ENCODE measurements at regions not wholly inside any gene's neighbourhood (a gene's known extent, or its start where the extent isn't known, plus 50 kb on each side); places are given as distances from the start of the nearest gene placed in this dataset.

DNA sequence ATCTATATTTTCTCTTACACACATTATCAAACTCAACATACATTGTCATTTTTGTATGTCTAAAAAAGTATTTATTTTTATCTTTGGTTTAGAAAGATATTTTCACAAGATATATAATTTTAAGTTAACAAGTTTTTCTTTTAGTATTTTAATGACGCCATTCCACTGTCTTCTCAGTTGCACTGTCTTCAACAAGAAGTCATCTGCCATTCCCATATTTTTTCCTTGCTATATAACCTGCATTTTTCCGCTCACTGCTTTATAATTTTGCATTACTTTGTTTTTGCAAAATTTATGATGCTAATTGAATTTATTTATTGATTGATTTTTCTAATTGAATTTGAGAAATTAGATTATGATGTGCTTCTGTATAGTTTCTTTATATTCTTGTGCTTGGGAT, 357.8 kb upstream of the RNF32 start:
- in situ Hi-C loops (cut with HindIII; ENCODE audit: low pct_ligation_motif_present, low pct_unique_long_range_greater_than_20kb, low sequenced_read_pairs): no loop called here
- DNase-seq: no peak

DNA sequence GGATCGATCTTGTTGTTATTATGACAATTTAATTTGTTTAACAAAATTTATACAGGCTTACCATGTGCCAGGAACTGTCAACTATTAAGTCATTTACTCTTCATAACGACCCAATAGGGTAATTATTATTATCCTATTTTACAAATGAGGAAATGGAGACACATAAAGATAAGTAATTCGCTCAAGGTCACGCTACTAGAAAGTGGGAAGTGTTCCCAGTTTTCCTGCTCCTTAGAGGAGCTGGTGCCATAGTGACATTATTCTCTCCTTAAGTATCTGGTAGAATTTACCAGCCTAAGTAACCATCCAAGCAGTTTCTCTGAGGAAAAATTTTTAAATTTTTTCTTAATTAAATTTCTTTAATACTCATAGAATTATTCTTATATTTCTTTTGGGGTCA, 360.9 kb upstream of the RNF32 start:
- no peak for DNase-seq
- in situ Hi-C loops (cut with HindIII; ENCODE audit: low pct_ligation_motif_present, low pct_unique_long_range_greater_than_20kb, low sequenced_read_pairs): no loop called here

DNA sequence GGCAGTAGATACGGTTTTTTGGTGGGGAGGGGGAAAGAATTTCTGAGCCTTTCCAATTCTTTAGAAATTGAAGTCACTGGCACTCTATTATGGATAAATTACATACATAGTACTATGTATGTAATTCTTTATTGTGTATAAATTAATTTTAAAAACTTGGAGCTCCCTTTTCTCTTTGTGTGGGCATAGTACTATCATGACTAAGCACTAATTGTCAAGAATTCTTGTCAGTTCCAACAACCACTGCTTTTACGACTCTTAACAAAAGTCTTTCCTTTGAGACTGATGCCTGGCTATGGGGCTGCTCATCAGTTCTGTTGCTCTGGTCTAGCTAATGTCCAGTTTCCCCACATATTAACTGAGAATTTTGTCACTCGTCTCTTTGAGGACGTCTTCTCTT, 365.3 kb upstream of the RNF32 start:
- no peak for DNase-seq
- in situ Hi-C loops (cut with HindIII; ENCODE audit: low pct_ligation_motif_present, low pct_unique_long_range_greater_than_20kb, low sequenced_read_pairs): no loop called here

DNA sequence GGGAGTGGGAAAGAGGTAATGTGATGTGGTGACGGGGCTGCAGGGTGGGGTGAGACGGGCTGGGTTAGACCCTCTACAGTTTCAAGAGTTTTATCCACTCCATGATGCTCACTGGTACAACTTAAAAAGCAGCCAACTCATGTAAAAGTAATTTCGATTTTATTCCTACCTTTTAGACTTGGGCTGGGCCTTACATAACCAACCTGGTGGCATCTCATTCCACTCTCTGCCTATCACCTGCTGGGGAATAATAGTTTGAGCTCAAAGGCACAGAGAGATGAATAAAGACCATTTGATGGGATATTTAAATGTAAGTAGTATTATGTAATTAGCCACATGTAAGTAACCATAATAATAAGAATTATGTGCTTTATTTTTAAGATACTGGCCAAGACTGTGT, 366.0 kb upstream of the RNF32 start:
- no peak for DNase-seq
- in situ Hi-C loops (cut with HindIII; ENCODE audit: low pct_ligation_motif_present, low pct_unique_long_range_greater_than_20kb, low sequenced_read_pairs): no loop called here

DNA sequence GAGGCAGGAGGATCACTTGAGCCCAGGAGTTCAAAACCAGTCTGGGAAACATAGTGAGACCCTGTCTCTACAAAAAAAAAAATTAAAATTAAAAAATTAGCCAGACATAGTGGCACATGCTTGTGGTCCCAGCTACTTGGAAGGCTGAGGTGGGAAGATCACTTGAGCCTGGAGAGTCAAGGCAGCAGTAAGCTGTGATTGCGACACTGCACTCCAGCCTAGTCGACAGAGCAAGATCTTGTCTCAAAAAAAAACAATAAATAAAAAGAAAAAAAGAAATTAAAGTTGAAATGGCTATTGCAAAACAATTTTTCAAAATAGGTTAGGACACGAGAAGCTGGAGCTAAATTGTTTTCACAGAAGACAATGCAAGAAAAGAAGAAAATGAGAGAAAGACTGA, 379.0 kb upstream of the RNF32 start:
- in situ Hi-C loops (cut with HindIII; ENCODE audit: low pct_ligation_motif_present, low pct_unique_long_range_greater_than_20kb, low sequenced_read_pairs): no loop called here
- DNase-seq: no peak

DNA sequence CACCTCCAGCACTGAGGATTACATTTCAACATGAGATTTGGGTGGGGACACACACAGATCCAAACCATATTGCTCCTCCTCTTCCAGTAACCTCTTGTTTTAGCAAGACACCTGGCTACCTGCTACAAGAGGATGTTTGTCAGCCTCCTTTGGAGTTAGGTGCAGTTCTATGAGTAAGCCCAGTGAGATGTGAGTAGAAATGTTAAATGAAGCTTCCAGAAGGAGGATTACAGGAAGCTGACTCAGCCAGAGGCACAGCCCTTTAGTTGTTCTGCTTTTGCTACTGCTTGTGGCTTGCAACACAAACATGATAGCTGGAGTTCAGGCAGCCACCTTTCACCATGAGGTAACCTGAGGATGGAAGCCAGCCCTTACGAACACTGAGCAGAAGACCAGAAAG, 382.7 kb upstream of the RNF32 start:
- in situ Hi-C loops (cut with HindIII; ENCODE audit: low pct_ligation_motif_present, low pct_unique_long_range_greater_than_20kb, low sequenced_read_pairs): no loop called here
- DNase-seq: no peak

DNA sequence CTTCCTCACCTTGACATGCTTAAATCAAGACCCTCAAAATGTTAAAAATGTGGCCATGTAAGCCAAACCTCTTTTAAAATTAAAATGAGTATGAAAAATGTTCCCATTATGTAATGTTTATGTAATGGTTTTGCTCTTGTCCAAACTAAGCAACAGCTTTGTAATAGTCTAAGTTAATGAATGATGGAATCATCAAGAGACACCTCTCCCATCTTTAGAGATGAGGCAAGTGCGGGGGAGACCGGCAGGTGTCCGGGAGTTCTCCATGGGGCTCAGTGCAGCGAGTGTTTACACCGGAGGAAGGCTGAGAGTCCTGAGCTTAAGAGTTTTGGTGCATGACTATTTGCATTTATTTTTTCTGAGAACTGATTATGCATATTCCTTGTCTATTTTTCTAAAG, 384.9 kb upstream of the RNF32 start:
- DNase-seq: no peak
- in situ Hi-C loops (cut with HindIII; ENCODE audit: low pct_ligation_motif_present, low pct_unique_long_range_greater_than_20kb, low sequenced_read_pairs): no loop called here

DNA sequence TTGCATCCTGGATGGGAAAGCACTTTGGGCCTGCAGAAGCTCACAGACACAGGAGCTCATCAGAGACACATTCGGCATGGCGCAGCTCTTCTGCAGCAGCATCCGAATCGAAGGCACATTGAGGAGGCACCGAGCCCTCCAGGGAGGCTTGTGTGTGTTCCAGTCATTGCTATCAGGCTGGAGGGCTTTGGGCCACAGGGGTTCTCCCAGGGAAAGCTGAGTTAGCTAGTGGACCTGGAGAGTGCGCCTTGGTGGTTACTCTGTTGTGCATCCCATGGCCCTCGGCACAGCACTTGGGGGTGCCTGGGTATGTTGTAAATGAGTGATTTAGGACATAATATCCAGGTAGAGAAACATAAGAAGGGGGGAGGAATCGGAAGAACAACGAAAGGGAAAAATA, 388.7 kb upstream of the RNF32 start:
- in situ Hi-C loops (cut with HindIII; ENCODE audit: low pct_ligation_motif_present, low pct_unique_long_range_greater_than_20kb, low sequenced_read_pairs): no loop called here
- no peak for DNase-seq

DNA sequence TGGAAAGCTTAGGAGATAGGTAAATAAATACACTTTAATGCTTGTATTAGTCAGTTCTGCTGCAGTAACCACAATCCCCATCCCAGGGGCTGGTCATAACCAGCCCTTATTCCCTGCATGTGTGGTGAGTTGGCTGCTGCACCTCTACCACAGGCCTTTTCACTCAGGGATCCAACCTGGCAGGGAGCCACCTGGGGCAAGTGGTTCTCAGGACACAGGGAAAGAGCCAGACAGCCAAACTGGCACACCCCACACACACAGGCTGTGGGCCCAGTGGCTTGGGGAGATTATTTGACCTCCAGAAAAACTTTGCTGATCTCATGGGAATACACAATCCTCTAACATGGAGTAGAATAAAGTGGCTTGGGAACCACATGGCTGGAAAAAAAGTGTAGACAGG, 400.0 kb upstream of the RNF32 start:
- DNase-seq: no peak
- in situ Hi-C loops (cut with HindIII; ENCODE audit: low pct_ligation_motif_present, low pct_unique_long_range_greater_than_20kb, low sequenced_read_pairs): no loop called here

DNA sequence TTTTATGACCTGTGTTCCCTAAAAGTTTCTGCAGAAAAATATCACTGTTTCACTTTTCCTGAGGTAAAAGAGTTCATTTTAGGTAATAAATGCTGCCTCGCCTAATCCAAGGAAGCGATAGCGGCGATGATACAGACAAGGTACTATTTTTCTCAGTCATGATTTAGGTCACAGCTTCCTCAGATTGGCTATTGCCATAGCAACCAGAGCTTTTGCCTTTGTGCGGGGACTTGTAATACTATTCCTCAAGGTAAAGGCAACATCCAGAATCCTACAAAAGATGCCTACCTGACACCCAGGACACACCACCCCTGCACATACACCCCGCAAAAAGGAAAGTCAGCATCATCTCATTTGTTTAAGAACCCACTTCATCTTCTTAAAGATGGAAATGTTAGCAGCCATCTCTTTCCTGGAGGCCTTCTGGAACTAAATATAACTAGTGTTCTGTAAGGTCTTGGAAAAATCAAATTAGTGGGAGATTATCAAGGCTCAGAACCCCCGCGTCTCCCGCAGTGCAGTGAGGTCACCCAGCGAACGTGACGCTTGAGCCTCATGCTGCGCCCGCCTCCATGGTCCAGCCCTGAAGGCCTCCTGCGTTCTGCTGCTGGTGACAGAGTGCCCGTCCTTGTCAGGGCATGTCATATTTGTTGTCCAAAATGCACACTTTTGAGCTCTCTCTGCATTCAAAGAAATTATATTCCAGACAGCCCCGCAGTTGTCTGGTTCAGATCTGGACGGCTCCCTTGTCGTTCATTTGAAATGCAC, 402.0 kb upstream of the RNF32 start:
- no peak for DNase-seq
- in situ Hi-C loops (cut with HindIII; ENCODE audit: low pct_ligation_motif_present, low pct_unique_long_range_greater_than_20kb, low sequenced_read_pairs): no loop called here

DNA sequence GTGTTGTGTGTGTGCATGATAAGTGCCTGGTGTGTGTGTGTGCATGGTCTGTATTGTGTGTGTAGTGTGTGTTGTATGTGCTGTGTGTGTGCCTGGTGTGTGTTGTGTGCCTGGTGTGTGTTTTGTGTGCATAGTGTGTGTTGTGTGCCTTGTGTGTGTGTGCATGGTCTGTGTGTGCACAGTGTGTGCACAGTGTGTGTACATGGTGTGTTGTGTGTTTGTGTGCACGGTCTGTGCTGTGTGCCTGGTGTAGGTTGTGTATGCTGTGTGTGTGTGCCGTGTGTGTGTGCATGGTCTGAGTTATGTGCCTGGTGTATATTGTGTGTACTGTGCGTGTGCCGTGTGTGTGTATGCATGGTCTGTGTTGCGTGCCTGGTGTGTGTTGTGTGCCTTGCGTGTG, 403.0 kb upstream of the RNF32 start:
- in situ Hi-C loops (cut with HindIII; ENCODE audit: low pct_ligation_motif_present, low pct_unique_long_range_greater_than_20kb, low sequenced_read_pairs): no loop called here

DNA sequence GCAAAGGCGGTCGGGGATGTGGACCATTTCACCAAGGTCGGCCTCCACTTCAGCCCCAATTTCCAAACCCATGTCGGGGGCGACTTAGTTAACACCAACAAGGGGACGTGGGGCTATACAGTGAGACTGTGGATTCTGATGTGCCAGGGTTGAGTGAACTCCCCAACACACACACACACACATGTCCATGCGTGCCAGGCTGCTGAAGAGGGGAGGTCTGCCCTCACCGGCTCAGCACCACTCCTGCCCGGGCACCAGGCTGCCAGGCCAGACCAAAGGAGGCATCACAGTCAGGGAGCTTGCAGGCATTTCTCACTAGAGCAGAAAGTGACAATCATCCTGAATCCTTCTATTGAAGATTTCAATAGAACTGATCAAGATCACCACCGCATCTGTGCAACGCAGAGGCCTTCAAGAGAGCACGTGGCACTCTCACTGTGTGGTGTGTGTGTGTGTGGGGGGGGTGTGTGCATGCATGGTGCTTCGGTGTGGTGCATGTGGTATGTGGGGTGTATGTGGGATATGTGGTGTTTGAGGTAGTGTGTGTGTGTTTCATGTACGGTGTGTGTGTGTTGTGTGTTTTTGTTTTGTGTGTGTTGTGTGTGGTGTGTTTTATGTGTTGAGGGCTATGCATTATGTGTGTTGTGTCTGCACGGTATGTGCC, 403.5 kb upstream of the RNF32 start:
- DNase-seq: no peak
- in situ Hi-C loops (cut with HindIII; ENCODE audit: low pct_ligation_motif_present, low pct_unique_long_range_greater_than_20kb, low sequenced_read_pairs): no loop called here

More for the DNA sequence above, 403.0 kb upstream of the RNF32 start:
- no peak for DNase-seq

DNA sequence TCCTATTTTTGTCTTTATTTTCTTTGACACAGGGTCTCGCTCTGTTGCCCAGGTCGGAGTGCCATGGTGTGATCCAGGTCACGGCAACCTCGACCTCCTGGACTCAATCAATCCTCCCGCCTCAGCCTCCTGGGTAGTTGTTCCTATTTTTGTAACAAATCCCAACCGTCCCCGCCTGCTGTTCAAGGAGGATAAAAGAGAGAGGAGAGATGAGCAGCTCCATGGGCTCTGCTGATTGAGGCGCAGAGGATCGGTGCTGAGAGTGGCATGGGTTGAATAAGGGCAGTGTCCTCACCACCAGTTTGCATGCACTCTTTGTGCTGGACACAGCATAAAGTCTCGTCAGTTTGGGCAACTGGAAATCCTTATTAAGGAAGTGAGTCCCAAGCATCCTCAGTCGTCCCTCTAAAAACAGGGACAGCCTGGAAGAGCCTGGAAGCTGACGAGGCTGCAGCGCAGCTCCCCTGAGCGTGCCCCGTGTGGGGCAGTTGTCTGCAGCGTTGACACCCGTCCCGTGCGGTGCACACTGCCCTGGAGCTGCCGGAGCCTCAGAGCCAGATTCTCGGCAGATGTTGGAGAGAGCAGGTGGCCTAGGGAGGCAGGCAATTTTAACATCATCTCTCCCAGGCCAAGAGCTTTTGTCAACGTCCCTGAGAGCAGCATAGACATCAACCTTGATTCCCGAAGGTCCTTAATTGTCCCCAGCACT, 404.2 kb upstream of the RNF32 start:
- no peak for DNase-seq
- in situ Hi-C loops (cut with HindIII; ENCODE audit: low pct_ligation_motif_present, low pct_unique_long_range_greater_than_20kb, low sequenced_read_pairs): no loop called here

DNA sequence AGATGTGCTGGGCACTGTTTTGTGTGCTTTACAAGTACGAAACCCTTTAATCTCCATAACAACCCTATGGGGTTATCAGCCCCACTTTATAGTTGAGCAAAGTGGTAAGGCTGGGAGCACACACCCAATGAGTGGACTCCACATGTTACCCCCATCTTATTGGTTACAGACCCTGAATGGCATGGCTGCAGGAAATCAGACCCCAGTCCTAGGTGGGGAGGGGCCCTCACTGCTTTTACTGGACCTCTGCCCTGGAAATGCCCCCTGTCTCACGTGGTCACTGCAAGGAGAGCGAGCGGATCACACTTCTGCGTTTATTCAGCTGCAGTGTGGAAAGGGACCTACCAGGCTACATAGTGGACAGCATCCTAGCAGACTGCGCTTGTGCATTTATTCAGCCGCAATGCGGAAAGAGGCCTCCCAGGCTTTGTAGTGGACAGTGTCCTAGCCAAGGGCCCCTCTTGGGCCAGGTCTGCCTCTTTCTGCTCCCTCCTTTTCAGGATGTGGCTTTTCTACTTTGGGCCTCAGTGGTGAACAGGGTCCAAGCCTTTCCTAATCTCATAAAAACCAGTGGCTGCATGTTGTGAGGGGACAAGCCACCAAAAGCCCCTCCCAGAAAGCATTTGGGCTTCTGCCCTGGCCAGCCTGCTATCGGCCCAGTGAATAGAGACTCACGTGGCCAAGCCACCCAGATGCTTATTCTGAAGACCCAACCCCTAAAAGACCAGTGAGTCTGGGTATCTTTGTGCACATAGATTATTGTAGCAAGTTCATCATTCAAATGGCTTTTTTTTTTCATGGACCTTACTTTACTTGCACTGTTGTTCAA, 405.7 kb upstream of the RNF32 start:
- in situ Hi-C loops (cut with HindIII; ENCODE audit: low pct_ligation_motif_present, low pct_unique_long_range_greater_than_20kb, low sequenced_read_pairs): no loop called here
- no peak for DNase-seq

DNA sequence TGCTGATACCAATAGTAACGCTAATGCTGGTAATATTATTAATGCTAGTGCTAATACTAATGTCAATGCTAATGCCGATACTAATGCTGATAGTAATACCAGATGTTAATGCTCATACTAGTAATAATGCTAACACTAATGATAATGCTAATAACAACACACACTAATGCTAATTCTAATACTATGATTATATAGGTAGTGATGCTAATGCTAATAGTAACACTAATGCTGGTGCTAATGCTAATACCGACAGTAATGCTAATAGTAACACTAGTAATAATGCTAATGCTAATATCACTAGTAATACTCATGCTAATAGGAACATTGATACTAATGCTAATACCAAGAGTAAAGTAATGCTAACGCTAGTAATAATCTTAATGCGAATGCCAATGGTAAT, 406.4 kb upstream of the RNF32 start:
- in situ Hi-C loops (cut with HindIII; ENCODE audit: low pct_ligation_motif_present, low pct_unique_long_range_greater_than_20kb, low sequenced_read_pairs): no loop called here
- no peak for DNase-seq

DNA sequence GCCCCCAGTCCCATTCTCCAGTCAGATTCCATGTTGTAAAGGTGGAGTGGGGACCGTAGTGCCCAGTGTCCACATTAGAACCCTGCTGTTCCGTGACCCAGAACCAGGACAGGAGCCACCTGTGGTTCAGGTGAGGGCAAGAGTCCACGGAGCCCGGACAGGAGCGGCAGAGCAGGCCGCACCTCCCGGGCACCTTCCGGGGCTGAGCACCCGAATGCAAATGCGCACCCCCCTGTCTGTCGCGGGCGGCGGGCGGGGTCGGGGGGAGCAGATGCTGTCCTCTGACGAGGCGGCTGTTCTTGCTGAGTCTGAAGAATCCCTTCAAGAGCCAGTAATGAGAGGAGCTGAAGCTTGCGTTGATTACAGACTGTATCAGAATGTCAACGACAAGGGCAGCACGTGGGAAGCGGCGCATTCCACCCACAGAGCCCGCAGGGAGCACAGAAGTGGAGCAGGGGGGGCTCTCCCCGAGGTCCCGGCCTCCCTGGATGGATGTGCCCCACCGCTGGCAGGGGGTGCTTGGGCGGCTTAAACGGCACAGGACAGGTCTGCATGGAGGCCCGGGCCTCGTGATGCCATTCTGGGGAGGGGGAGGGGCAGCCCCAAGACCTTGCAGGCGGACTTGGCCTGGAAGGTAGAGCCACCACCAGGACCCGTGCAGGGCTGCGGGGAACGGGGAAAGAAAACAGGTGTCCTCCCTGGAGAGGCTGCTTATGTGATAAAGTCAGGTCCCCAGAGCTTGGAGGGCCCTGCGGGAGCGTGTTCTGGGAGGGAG, 407.5 kb upstream of the RNF32 start:
- DNase-seq: no peak
- in situ Hi-C loops (cut with HindIII; ENCODE audit: low pct_ligation_motif_present, low pct_unique_long_range_greater_than_20kb, low sequenced_read_pairs): no loop called here

DNA sequence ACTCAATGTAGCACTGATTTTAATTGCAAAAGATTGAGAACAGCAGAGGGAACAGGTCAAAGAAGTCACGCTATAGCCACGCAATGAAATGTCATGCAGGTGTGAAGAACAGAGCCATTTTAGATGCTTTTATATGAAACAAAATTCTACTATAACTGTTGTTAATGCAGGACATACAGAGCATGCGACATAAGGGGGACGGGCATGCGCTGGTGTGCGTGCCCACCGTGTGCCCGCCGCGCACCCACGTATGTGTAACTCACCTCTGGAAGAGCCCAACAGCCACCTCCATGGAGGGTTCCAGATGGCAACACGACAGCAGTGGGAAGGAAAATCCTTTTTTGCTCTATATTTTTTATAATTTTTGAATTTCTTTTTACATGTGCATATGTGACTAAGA, 410.0 kb upstream of the RNF32 start:
- in situ Hi-C loops (cut with HindIII; ENCODE audit: low pct_ligation_motif_present, low pct_unique_long_range_greater_than_20kb, low sequenced_read_pairs): no loop called here
- DNase-seq: no peak

DNA sequence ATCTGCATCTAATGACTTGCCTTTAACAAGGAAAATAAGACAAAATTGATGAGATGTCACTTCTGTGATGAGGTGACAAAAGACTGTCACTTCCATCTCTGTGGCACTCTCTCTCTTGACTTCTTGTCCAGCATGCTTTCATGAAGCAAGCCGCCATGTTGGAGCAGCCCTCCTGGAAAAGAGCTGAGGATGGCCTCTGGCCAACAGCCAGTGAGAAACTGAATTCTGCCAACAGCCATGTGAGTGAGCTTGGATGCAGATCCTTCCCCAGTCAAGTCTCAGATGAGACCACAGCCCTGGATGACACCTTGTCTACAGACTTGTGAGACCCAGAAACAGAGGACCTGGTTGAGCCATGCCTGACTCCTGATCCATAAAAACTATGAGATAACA, 412.6 kb upstream of the SHH start:
- DNase-seq: no peak
- in situ Hi-C loops (cut with HindIII; ENCODE audit: low pct_ligation_motif_present, low pct_unique_long_range_greater_than_20kb, low sequenced_read_pairs): no loop called here

Data from ACHN (cell line).